NB4 (cell line): ENCODE measurements at regions not wholly inside any gene's neighbourhood (a gene's known extent, or its start where the extent isn't known, plus 50 kb on each side); places are given as distances from the start of the nearest gene placed in this dataset.

Experiments
- DNase-seq: peaks from one replicate; pipeline ENCODE4 v3.0.0; 2010; ENCODE audit warnings: low read depth
- H3K4me3 ChIP-seq: one replicate; pipeline ENCODE4 v1.5.1; 2011; ENCODE audit warnings: mild to moderate bottlenecking, low read depth, low read length, moderate library complexity
- MAX ChIP-seq: IDR thresholded peaks from 2 replicates; pipeline ENCODE4 v1.6.1; 2011; ENCODE audit warnings: low read depth, low read length
- MYC ChIP-seq: IDR thresholded peaks from 2 replicates; pipeline ENCODE4 v1.6.1; 2011; ENCODE audit warnings: low read depth, low read length
- POLR2A ChIP-seq: IDR thresholded peaks from 2 replicates; pipeline ENCODE4 v1.6.1; 2011; ENCODE audit warnings: mild to moderate bottlenecking; ENCODE audit not compliant: insufficient read length; ENCODE audit errors: extremely low read depth
- TF ChIP-seq, protein P1 (sequence below): IDR thresholded peaks from one replicate; pipeline ENCODE4 v1.5.1; 2012; ENCODE audit warnings: low read depth, low read length

DNA sequence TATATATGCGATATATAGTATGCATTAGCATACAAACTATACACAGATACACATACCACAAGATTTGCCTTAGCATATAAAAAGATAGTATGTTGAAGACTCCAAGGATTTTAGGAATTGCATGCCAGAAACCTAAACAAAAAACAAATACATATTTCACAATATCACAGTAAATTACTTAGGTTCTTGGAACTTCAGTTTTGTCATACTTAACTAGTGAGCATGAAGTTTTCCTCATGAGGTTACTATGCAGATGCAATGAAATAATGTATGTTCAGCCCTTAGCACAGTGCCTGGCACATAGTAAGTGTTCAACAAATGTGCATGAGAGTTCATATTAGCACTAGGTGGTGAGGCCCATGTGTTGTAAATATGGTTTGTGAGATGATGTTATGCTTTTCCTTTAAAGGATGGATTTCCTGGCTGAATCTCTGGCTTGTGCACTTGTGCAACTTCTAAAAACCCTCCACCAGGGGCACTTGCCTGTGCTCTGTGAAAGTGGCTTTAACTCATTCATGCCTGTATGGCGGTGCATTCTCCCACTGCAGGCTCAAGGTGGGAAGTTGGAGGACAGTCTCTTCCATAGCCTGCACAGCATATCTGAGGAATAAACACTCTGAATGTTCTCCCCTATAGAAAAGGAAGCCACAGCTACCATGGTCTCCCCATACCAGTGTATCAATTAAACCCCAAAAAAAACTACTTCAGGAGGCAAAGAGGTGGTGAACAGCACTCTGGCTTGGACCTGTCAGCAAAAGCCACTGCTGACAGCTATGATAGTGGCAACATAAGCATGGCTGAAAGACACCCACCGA lies 624.1 kb upstream of the CDH4 start:
- DNase-seq: peak; percentile 20
- TF ChIP-seq, protein P1, sequence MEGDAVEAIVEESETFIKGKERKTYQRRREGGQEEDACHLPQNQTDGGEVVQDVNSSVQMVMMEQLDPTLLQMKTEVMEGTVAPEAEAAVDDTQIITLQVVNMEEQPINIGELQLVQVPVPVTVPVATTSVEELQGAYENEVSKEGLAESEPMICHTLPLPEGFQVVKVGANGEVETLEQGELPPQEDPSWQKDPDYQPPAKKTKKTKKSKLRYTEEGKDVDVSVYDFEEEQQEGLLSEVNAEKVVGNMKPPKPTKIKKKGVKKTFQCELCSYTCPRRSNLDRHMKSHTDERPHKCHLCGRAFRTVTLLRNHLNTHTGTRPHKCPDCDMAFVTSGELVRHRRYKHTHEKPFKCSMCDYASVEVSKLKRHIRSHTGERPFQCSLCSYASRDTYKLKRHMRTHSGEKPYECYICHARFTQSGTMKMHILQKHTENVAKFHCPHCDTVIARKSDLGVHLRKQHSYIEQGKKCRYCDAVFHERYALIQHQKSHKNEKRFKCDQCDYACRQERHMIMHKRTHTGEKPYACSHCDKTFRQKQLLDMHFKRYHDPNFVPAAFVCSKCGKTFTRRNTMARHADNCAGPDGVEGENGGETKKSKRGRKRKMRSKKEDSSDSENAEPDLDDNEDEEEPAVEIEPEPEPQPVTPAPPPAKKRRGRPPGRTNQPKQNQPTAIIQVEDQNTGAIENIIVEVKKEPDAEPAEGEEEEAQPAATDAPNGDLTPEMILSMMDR: peak; percentile 17
- TF ChIP-seq POLR2A: no peak
- no peak overlapping the region for H3K4me3 ChIP-seq

DNA sequence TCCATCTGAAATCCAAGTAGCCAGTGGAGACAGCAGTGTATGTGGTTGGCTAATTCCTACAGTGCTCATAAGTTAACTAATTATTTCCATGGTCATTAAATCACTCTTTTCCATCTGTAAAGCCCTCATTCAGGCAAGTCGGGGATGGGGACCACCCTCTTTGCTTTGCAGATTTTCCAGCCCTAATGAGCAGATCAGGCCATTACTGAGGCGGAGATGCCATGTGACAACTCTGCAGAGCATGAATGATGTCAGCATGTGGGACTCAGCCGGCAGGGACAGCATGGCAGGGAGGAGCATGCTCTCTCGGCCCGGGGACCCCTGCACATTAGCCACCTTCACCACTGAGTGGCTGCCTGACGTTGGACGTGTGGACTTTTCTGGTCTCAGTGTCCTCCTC lies 623.3 kb upstream of the CDH4 start:
- no peak for DNase-seq
- TF ChIP-seq, protein P1: no peak
- no peak for TF ChIP-seq MAX
- no peak overlapping the region for H3K4me3 ChIP-seq

DNA sequence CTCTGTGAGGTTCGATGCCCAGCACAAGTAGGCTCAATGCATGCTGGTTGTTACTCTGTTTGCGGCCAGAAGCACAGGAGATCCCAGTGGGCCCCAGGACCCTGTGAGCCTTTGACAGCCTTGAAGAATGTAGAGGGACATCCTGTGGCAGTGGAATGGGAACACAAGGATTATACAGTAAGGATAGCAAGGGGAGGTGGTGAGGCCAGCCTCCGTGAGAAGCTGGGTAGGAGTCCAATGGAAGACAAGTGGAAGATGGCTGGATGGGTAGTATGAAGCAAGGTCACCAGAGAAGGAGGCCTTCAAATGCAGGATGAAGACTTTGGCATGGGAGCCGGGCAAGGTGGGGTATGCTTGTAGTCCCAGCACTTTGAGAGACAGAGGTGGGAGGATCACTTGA lies 622.9 kb upstream of the CDH4 start:
- TF ChIP-seq, protein P1: no peak
- no peak for TF ChIP-seq MAX
- no peak for DNase-seq
- no peak overlapping the region for H3K4me3 ChIP-seq

DNA sequence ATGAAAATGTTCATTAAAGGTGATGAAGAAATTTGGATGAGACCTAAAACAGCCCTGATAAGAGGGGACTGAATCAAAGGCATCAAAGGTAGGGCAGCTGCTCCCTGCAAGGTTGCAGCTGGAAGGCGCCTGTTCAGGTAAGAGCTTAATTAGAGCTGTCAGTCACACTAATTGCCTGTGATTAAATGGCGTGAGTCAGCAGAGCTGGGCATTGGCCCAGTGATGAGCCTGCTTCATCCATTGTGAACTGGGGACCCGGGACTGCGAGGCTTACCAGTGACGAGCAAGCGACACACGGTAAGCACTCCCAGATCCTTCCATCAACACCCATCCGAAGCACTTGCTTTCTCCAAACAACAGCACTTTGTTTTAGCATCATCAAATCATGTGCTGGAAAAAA lies 621.5 kb upstream of the CDH4 start:
- no peak overlapping the region for H3K4me3 ChIP-seq
- no peak for DNase-seq
- TF ChIP-seq POLR2A (no peak), MYC (no peak), MAX (no peak)
- TF ChIP-seq, protein P1: no peak

- TF ChIP-seq POLR2A (no peak), MAX (no peak), MYC (no peak)
- TF ChIP-seq, protein P1: no peak
- no peak for DNase-seq
- H3K4me3 ChIP-seq: no peak overlapping the region
Observed at GRCh38 chr20:60631585-60632287, 620.3 kb upstream of the CDH4 start.
